SKM-1 treated with dmso at 0.1 percent for 144 hours (cell line): ENCODE measurements at regions not wholly inside any gene's neighbourhood (a gene's known extent, or its start where the extent isn't known, plus 50 kb on each side); places are given as distances from the start of the nearest gene placed in this dataset.

Experiments
- DNase-seq: peaks from one replicate; lab custom pipeline; 2025; ENCODE audit not compliant: unreplicated experiment; lab: John Stamatoyannopoulos, UW

DNA sequence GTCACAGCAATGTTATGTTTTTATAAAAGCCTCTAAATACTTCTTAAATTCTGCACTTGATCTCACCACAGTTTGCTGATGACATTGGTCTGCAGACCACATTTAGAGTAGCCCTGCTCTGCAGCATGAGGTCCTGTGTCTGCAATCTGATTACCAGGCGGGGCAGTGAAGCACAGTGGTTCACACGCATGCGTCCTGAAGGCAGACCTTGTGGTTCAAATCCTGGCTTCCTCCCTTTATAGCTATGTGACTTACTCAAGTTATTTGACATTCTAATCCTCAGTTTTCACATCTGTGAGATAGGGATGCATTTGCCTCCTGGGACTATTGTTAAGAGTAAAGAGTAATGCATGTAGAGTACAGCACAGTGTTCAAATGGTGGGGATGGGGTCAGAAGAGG, 50.3 kb downstream of the BMAL2 start:
- DNase-seq = no peak

DNA sequence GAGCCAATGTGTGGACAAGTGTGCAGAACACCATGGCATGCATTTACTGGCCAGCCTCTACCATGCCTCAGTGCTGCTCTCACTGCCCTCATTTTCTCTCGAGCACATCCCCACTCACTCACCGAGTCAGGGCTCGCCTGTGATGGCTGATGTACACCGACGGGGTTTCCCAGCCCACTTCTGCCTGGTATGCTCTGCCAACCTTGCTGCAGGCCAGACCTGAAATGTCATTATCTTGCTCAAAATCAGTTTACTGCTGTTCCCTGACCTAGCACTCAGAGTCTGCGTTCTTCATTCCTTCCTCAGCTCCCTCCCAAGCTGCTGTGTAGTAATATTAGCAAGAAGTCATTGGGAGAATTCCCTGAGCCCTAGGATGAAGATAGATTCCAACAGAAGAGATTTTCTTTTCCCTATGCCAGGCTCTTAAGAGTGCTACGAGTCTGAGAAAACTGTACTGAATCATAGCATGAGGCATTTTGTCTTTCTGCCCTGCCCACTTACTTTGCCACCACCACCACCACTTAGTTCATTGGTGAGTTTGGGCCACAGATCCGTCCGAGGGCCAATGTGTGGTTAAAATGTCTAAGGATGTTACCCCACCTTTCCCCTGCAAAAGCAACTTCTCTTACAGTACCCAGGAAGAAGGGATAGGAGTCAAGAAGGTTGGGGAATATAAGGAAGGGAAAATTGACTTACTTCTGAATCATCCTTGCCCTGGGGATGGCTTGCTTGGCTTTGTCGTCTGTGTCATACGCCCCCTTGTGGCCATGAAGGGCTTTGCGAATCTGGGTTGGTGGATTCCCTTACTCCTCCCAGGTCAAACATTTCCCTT, 51.0 kb downstream of the BMAL2 start:
- peak; percentile 20 for DNase-seq

DNA sequence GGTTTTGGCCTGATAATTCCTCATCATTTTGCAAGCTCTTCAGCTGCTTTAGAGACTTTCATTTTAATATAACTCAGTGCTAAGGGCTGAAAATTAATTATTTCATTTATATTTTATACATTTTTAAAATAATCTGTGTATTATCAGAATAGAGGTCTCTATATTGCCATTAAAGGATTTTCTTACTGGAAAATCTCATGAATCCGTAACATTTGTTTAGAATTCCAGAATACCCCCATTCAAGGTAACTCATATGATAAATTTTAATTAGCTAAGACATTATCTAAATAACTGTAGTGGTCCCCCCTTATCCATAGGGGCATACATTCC, 51.6 kb downstream of the BMAL2 start:
- DNase-seq = no peak

GRCh38 chr12:27385766-27386564, 53.3 kb downstream of the BMAL2 start:
- no peak for DNase-seq

GRCh38 chr12:27387473-27387872, 54.8 kb downstream of the BMAL2 start:
- no peak for DNase-seq

DNA sequence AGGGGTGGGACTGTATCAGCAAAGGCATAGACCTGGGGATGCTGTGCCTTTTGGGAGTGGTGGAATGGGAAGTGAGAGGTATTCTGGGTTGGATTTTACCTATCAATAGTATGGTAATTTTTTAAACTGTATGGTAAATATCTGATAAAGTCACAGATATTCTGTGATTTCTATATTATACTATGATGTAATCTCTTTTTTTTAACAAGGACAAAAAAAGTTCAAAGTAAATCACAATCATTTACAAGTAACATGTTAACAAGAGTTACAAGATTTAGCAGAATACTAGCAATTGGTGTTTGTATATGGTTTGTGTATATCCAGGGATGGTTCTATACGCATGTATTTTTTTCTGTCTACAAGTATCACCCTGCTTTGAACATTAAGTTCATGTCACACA, 56.0 kb downstream of the BMAL2 start:
- DNase-seq = no peak

GRCh38 chr12:27394676-27395075, 51.9 kb upstream of the SMCO2 start:
- no peak for DNase-seq

- DNase-seq = no peak
Observed at GRCh38 chr12:27396216-27396815, 50.2 kb upstream of the SMCO2 start.
